ENCODE measurements at regions not wholly inside any gene's neighbourhood (a gene's known extent, or its start where the extent isn't known, plus 50 kb on each side); places are given as distances from the start of the nearest gene placed in this dataset.
"Not testable (repeated sequence)": the region's sequence is repeated elsewhere in the genome, so short reads cannot be mapped to it uniquely, and the experiment has no call there.

GRCh38 chr10:4599471-4599870, 226.5 kb upstream of the AKR1E2 start:
- H3K79me2 ChIP-seq (ENCODE audit: insufficient read depth, low read length) = no peaks in the 10 kb centered on the region
- no peak overlapping the region for H3K9ac ChIP-seq (ENCODE audit: low read length)
- Mint-ChIP-seq H3K4me3 (ENCODE audit: unreplicated experiment) (no peak overlapping the region), H3K27ac (ENCODE audit: unreplicated experiment) (no peak overlapping the region), H3K9me3 (ENCODE audit: unreplicated experiment) (no peaks in the 10 kb centered on the region), H3K4me1 (ENCODE audit: low read depth, unreplicated experiment) (peaks cover 6% of the 10 kb centered on the region), H3K27me3 (ENCODE audit: low read depth, unreplicated experiment) (no peaks in the 10 kb centered on the region), H3K36me3 (ENCODE audit: low read depth, unreplicated experiment) (no peaks in the 10 kb centered on the region)
- no peaks in the 10 kb centered on the region for H4K20me1 ChIP-seq (ENCODE audit: insufficient read depth, low read length)
- H3K36me3 ChIP-seq (ENCODE audit: insufficient read depth, low read length) = no peaks in the 10 kb centered on the region
- DNase-seq (ENCODE audit: low read depth) (no peak), FAIRE-seq (no peak)
- H3K27me3 ChIP-seq (ENCODE audit: insufficient read depth, low read length) = no peaks in the 10 kb centered on the region
- no peak overlapping the region for H3K4me3 ChIP-seq (ENCODE audit: insufficient read depth, low read depth, low read length)
- TF ChIP-seq EZH2 (IDR thresholded peaks at IDR 0.05; ENCODE audit: insufficient read depth, low read length) = no peak
- no peak for TF ChIP-seq CTCF (IDR thresholded peaks at IDR 0.05; ENCODE audit: insufficient read depth, low read depth, low read length)
- H3K4me1 ChIP-seq (ENCODE audit: insufficient read depth, low read length) = no peaks in the 10 kb centered on the region
- H2AFZ ChIP-seq (ENCODE audit: low read depth, low read length) = no peak overlapping the region
- no peak overlapping the region for H3K27ac ChIP-seq (ENCODE audit: low read depth, low read length)
- H3K9me3 ChIP-seq (ENCODE audit: insufficient read depth, low read depth, low read length) = no peaks in the 10 kb centered on the region
- H3K4me2 ChIP-seq (ENCODE audit: low read length) = no peak overlapping the region

GRCh38 chr10:4597898-4598297, 228.1 kb upstream of the AKR1E2 start:
- not testable (repeated sequence) for H3K36me3 Mint-ChIP-seq (ENCODE audit: low read depth, unreplicated experiment); H3K9me3 Mint-ChIP-seq (ENCODE audit: unreplicated experiment); H3K4me2 ChIP-seq (ENCODE audit: low read length); H3K4me3 ChIP-seq (ENCODE audit: insufficient read depth, low read depth, low read length); H3K9me3 ChIP-seq (ENCODE audit: insufficient read depth, low read depth, low read length); H3K4me1 ChIP-seq (ENCODE audit: insufficient read depth, low read length); H3K27me3 ChIP-seq (ENCODE audit: insufficient read depth, low read length); H2AFZ ChIP-seq (ENCODE audit: low read depth, low read length); DNase-seq (ENCODE audit: low read depth); H3K4me1 Mint-ChIP-seq (ENCODE audit: low read depth, unreplicated experiment); H3K27me3 Mint-ChIP-seq (ENCODE audit: low read depth, unreplicated experiment); H3K27ac Mint-ChIP-seq (ENCODE audit: unreplicated experiment); H3K79me2 ChIP-seq (ENCODE audit: insufficient read depth, low read length); H3K27ac ChIP-seq (ENCODE audit: low read depth, low read length); H3K9ac ChIP-seq (ENCODE audit: low read length); FAIRE-seq; H3K4me3 Mint-ChIP-seq (ENCODE audit: unreplicated experiment); H3K36me3 ChIP-seq (ENCODE audit: insufficient read depth, low read length); H4K20me1 ChIP-seq (ENCODE audit: insufficient read depth, low read length)

- no peaks in the 10 kb centered on the region for H3K4me1 ChIP-seq (ENCODE audit: insufficient read depth, low read length)
- Mint-ChIP-seq H3K4me1 (ENCODE audit: low read depth, unreplicated experiment) (peaks cover 6% of the 10 kb centered on the region), H3K9me3 (ENCODE audit: unreplicated experiment) (no peaks in the 10 kb centered on the region), H3K4me3 (ENCODE audit: unreplicated experiment) (no peak overlapping the region), H3K27me3 (ENCODE audit: low read depth, unreplicated experiment) (no peaks in the 10 kb centered on the region), H3K27ac (ENCODE audit: unreplicated experiment) (no peak overlapping the region), H3K36me3 (ENCODE audit: low read depth, unreplicated experiment) (no peaks in the 10 kb centered on the region)
- no peak overlapping the region for H3K27ac ChIP-seq (ENCODE audit: low read depth, low read length)
- no peak overlapping the region for H3K4me2 ChIP-seq (ENCODE audit: low read length)
- H3K4me3 ChIP-seq (ENCODE audit: insufficient read depth, low read depth, low read length) = no peak overlapping the region
- FAIRE-seq = peak; percentile 79
- TF ChIP-seq CTCF (IDR thresholded peaks at IDR 0.05; ENCODE audit: insufficient read depth, low read depth, low read length) (no peak), EZH2 (IDR thresholded peaks at IDR 0.05; ENCODE audit: insufficient read depth, low read length) (no peak)
- no peak for DNase-seq (ENCODE audit: low read depth)
- no peaks in the 10 kb centered on the region for H4K20me1 ChIP-seq (ENCODE audit: insufficient read depth, low read length)
- H3K9ac ChIP-seq (ENCODE audit: low read length) = no peak overlapping the region
- H3K27me3 ChIP-seq (ENCODE audit: insufficient read depth, low read length) = no peaks in the 10 kb centered on the region
- no peaks in the 10 kb centered on the region for H3K36me3 ChIP-seq (ENCODE audit: insufficient read depth, low read length)
- peak overlapping the region; percentile 40 for H2AFZ ChIP-seq (ENCODE audit: low read depth, low read length)
- no peaks in the 10 kb centered on the region for H3K9me3 ChIP-seq (ENCODE audit: insufficient read depth, low read depth, low read length)
- H3K79me2 ChIP-seq (ENCODE audit: insufficient read depth, low read length) = no peaks in the 10 kb centered on the region
Measured at GRCh38 chr10:4596951-4597350, 229.1 kb upstream of the AKR1E2 start.
